ENCODE measurements at regions not wholly inside any gene's neighbourhood (a gene's known extent, or its start where the extent isn't known, plus 50 kb on each side); places are given as distances from the start of the nearest gene placed in this dataset.
"Not testable (repeated sequence)": the region's sequence is repeated elsewhere in the genome, so short reads cannot be mapped to it uniquely, and the experiment has no call there.

- ChIA-PET POLR2A (no interaction called here), CTCF (no interaction called here)
Observed at GRCh38 chr16:16924613-16925012, 545.7 kb downstream of the NPIPA7 start.

DNA sequence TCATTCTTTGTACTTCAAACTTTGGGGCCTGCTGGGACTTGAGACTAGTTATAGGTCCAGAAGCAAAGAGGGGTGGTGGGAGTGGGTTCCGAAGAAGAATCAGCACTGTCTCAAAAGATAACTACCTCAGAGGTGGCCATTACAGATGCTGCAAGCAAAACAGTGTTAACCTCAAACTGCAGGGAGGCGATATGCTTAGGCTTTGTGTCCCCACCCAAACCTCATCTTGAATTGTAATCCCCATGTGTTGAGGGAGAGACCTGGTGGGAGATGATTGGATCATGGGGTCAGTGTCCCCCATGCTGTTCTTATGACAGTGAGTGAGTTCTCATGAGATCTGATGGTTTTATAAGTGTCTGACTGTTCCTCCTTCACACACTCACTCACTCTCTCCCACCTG is 545.3 kb downstream of the XYLT1 start:
- CTCF ChIA-PET, result no interaction called here
- POLR2A ChIA-PET, result no interaction called here

GRCh38 chr16:16928532-16929109 is 542.1 kb downstream of the XYLT1 start:
- CTCF ChIA-PET, result no interaction called here
- POLR2A ChIA-PET, result no interaction called here

DNA sequence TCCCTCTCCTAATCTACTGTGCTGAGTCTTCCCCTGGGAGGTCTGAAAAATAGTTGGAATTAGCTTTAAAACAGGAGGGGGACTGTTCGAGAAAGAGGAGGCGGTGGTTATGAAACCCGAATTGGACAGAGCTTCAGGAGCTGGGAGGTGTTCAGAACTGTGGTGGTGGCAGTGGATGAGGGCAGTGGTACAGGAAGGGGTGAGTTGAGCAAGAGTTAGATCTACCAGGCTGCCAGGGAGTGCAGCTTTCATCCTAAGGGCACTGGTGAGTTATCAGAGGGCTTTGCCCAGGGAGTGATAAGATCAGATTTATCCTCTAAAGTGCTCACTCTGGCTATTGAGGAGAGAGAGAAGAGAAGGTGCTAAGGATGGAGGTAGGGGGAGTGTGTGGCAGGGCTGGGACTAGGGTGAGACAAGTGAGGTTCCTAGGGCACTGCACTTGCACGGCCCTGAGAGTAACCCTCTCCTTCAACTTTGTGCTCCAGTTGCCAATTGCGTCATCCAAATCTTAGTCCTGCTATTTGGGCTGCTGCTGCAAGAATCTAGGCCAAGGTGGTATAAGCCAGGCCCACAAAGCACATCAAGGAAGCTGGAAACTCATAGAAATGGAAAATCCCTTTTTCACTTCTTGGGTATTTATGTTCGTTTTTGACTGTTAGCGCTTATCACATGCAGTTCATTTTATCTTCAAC is 540.3 kb downstream of the XYLT1 start:
- POLR2A ChIA-PET, result no interaction called here
- CTCF ChIA-PET, result no interaction called here

DNA sequence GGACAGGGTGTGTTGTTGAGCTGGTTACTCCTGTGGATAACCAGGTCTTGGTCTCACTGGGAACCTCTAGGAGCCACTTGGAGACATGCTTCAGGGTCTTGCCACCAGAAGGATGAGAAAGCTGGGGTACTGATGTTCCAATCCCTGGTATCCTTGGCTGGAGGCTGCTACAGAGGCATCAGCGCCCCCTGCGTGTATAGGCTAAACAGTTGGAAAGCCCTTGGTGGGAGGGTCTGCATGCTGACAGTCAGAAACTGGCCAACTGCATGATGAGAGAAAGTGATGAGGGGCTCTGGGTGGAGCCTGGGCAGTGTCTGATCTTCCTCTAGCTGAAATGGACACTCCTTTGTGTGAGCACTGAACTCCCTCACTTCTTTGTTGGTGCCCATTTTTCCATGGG is 536.9 kb downstream of the XYLT1 start:
- ChIA-PET CTCF (no interaction called here), POLR2A (no interaction called here)

DNA sequence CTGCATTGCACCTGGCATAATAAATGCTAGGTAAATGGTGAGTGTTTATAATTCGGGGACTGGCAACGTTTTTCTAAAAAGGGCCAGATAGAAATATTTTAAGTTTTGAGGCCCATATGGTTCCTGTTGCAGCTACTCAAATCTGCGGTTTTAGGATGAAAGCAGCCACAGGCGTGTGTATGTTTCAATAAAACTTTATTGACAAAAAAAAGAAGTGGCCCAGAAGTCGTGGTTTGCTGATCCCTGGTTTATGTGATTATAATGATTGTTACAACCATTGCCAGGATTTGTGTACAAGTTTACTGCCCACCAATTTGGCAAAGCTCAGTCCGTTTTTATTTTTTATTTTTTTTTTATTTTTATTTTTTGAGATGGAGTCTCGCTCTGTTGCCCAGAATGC is 536.1 kb downstream of the XYLT1 start:
- ChIA-PET POLR2A (no interaction called here), CTCF (no interaction called here)

GRCh38 chr16:16935909-16936308 is 534.9 kb downstream of the XYLT1 start:
- POLR2A ChIA-PET, CTCF ChIA-PET: not testable (repeated sequence)

- ChIA-PET CTCF (no interaction called here), POLR2A (no interaction called here)
Observed at GRCh38 chr16:16937576-16937975, 533.2 kb downstream of the XYLT1 start.

DNA sequence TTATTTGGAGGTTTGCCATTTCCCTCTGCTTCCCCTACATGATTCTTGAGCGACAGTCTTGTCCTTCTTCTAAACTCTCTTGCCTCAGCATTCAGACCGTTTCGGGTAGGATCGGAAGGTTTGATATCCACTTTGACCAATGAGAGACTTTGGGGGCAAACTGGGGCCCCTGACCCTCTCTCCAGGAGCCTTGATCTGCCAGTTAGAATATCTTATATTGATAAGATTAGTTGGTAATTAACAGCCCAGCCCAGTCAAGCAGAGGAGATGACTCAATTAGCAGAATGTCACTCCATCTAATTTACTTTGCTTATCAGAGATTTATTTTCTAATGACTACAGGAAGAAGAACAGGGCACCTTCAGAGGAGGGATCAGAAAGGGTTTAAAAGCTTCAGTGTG is 532.8 kb downstream of the XYLT1 start:
- ChIA-PET POLR2A (no interaction called here), CTCF (no interaction called here)

DNA sequence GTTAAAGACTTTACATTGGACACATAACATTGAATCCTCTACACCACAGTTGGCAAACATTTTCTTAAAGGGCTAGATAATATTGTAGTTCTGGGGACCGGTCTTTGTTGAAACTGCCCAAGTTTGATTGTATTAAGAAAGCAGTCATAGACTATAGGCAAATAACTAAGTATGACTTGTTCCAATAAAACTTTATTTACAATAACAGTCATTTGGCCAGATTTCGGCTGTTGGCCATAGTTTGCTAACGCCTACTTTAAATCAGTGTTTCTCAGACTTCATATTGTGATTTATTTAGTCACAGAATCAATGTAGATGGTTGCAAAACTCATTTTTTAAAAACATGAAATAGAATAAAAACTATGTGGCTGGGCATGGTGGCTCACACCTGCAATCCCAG is 531.8 kb downstream of the XYLT1 start:
- ChIA-PET CTCF (no interaction called here), POLR2A (no interaction called here)

DNA sequence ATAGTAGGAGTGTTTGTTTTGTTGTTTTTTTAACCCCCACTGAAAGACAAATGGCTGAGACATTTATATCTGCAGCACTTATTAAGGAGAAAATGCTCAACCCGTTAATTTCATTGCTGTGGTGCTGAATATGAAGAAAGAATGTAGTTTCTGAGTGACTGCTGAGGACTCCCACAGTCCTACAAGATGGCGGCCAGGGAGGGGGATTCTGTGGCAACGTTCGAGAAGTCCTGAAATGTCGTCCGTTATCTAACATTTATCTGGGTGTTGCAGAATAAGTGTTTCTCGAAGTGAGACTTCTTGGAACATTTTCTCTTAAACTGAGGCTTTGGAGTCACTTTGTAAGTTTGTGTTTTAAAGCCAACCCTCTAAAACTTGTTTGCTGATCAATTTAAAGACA is 530.4 kb downstream of the XYLT1 start:
- POLR2A ChIA-PET, result no interaction called here

GRCh38 chr16:16942849-16943248 is 527.9 kb downstream of the XYLT1 start:
- POLR2A ChIA-PET, result not testable (repeated sequence)

More for the DNA sequence above, 530.4 kb downstream of the XYLT1 start:
- CTCF ChIA-PET, result no interaction called here

DNA sequence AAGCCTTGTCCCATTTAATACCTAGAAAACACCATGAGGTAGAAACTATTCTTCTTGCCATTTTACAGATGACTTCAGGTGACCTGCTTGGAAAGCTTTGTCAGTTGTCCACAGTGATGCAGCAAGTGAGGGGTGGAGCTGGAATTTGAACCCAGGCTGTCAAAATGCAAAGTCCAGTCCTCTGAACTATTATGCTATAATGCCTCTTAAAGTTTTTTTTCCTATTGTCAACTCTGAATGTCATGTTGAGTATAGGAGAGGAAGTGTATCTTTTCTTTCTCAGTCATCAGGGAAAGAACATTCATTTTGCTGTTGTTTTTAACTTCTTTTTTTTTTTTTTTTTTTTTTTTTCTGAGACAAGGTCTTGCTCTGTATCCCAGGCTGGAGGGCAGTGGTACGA is 525.6 kb downstream of the XYLT1 start:
- CTCF ChIA-PET, result no interaction called here
- POLR2A ChIA-PET, result no interaction called here

More at GRCh38 chr16:16942849-16943248, 527.9 kb downstream of the XYLT1 start:
- CTCF ChIA-PET, result not testable (repeated sequence)

- ChIA-PET CTCF (no interaction called here), POLR2A (no interaction called here)
Observed at GRCh38 chr16:16956376-16956775, 514.4 kb downstream of the XYLT1 start.

GRCh38 chr16:16960785-16961184 is 510.0 kb downstream of the XYLT1 start:
- CTCF ChIA-PET, result no interaction called here

GRCh38 chr16:16966439-16966838 is 504.3 kb downstream of the XYLT1 start:
- ChIA-PET POLR2A (no interaction called here), CTCF (no interaction called here)

More at GRCh38 chr16:16960785-16961184, 510.0 kb downstream of the XYLT1 start:
- POLR2A ChIA-PET, result no interaction called here

DNA sequence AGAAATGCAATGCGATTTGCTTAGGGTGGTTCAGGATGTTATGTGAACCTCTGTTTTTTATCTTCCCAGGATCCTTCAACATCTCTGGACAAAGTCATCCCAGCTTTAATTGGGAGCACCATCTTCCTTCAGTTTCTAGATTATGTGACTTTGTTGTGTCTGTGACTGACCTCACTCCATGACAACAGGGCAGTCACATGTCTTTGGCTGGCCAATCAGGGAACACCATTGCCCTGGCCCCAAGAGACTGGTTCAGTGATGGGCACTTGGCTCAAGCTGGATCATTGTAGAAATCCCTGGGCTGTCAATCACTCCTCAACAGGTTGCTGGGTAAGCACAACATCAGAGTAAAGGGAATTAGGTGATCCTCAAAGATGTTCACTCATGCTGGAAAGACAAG is 499.7 kb downstream of the XYLT1 start:
- CTCF ChIA-PET, result no interaction called here

DNA sequence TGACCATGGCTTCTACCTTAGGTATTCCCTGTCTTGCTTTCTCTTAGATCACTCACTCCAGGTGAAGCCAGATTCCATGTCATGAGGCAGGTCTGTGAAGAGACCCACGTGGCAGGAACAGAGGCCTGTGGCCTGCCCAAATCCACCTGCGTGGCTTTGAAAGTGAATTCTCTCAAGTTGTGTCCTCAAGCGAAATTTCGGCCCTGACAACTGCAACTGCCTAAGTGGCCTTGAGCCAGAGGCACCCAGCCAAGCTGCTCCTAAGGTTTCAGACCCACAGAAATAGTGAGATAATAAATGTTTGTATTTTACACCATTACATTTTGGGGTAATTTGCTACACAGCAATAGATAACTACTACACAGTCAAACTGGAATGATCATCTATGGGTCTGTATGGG is 497.9 kb downstream of the XYLT1 start:
- ChIA-PET POLR2A (no interaction called here), CTCF (interaction anchor here (0.7 kb wide), 1 partner anchor 1131 kb away, joined by 3 read pairs; no protein-coding TSS in a partner anchor)

More for the DNA sequence above, 499.7 kb downstream of the XYLT1 start:
- POLR2A ChIA-PET, result no interaction called here

GRCh38 chr16:16973707-16974591 is 496.8 kb downstream of the XYLT1 start:
- POLR2A ChIA-PET, result no interaction called here
- CTCF ChIA-PET, result no interaction called here

GRCh38 chr16:16982614-16983013 is 488.1 kb downstream of the XYLT1 start:
- ChIA-PET CTCF (no interaction called here), POLR2A (no interaction called here)

- CTCF ChIA-PET, result no interaction called here
Observed at GRCh38 chr16:16983582-16983981, 487.2 kb downstream of the XYLT1 start.

More at GRCh38 chr16:16983582-16983981, 487.2 kb downstream of the XYLT1 start:
- POLR2A ChIA-PET, result no interaction called here
